ENCODE measurements at regions not wholly inside any gene's neighbourhood (a gene's known extent, or its start where the extent isn't known, plus 50 kb on each side); places are given as distances from the start of the nearest gene placed in this dataset.

- no peak for TF ChIP-seq CTCF (conservative IDR thresholded peaks at IDR 0.05)
- TF ChIP-seq EZH2 (IDR thresholded peaks at IDR 0.05; ENCODE audit: low read depth): no peak
- Histone ChIP-seq H2AFZ (no peak overlapping the region), H3K27me3 (ENCODE audit: insufficient read depth, low read depth) (peaks cover 4% of the 10 kb centered on the region; the same call in 1 of the 2 replicates), H3K79me2 (ENCODE audit: low read depth) (no peaks in the 10 kb centered on the region), H3K4me2 (no peak overlapping the region), H3K36me3 (ENCODE audit: low read depth) (no peaks in the 10 kb centered on the region), H3F3A (ENCODE audit: insufficient read depth, low read depth) (no peaks in the 10 kb centered on the region), H3K4me1 (replicated peaks; ENCODE audit: insufficient read depth) (no peaks in the 10 kb centered on the region), H3K27ac (no peak overlapping the region), H3K9me3 (ENCODE audit: insufficient read depth, low read depth) (no peaks in the 10 kb centered on the region), H4K20me1 (ENCODE audit: insufficient read depth) (no peaks in the 10 kb centered on the region), H3K4me3 (no peak overlapping the region), H3K9me2 (ENCODE audit: insufficient read depth) (no peaks in the 10 kb centered on the region)
- intact Hi-C loops (cut with micrococcal nuclease; ENCODE audit: unreplicated experiment): no loop called here
- ChIA-PET POLR2A (ENCODE audit: unreplicated experiment) (no interaction called here), CTCF (no interaction called here)
- DNase-seq: no peak
- BruUV-seq (replicated peaks): no TSS peak
Measured at GRCh38 chr2:136647039-136647438, 118.3 kb upstream of the THSD7B start.

DNA sequence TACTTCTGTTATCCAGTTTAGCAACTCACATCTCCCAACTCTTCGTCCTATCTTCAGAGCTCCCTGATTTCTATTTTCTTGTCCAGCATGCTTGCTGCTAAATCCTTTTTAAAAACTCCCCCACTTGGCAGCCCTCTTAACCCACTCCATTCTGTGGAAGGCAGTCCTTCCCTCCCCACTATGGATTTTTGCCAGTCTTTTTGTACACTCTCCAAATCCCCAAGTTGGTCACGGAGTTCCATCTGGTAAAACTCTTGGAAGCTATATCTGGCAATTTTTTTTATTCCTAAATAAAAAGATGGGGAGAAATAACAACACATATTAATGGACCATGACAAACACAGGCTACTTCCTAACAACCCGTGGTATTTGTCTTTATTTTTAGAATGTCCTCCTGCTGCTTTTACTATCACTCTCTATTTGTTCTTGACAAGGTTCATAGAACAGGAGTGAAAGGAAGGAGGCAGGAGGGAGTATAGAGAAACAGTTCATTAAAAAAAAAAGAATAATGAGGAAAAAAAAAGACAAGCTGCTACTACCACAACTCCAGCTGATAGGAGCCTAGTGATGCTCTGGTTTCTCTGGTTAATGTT, 120.0 kb upstream of the THSD7B start:
- TF ChIP-seq EZH2 (IDR thresholded peaks at IDR 0.05; ENCODE audit: low read depth) (no peak), CTCF (conservative IDR thresholded peaks at IDR 0.05) (no peak)
- Histone ChIP-seq H3K4me2 (no peak overlapping the region), H3K4me1 (replicated peaks; ENCODE audit: insufficient read depth) (no peaks in the 10 kb centered on the region), H3K27ac (no peak overlapping the region), H3K36me3 (ENCODE audit: low read depth) (no peaks in the 10 kb centered on the region), H4K20me1 (ENCODE audit: insufficient read depth) (no peaks in the 10 kb centered on the region), H3K9me3 (ENCODE audit: insufficient read depth, low read depth) (no peaks in the 10 kb centered on the region), H3K4me3 (no peak overlapping the region), H3K79me2 (ENCODE audit: low read depth) (no peaks in the 10 kb centered on the region), H3K27me3 (ENCODE audit: insufficient read depth, low read depth) (peaks cover 4% of the 10 kb centered on the region; the same call in 1 of the 2 replicates), H3K9me2 (ENCODE audit: insufficient read depth) (no peaks in the 10 kb centered on the region), H2AFZ (no peak overlapping the region), H3F3A (ENCODE audit: insufficient read depth, low read depth) (no peaks in the 10 kb centered on the region)
- no peak for DNase-seq
- CTCF ChIA-PET: no interaction called here
- POLR2A ChIA-PET (ENCODE audit: unreplicated experiment): no interaction called here
- intact Hi-C loops (cut with micrococcal nuclease; ENCODE audit: unreplicated experiment): no loop called here
- BruUV-seq (replicated peaks): no TSS peak

GRCh38 chr2:136639651-136640050, 125.7 kb upstream of the THSD7B start:
- DNase-seq: no peak
- POLR2A ChIA-PET (ENCODE audit: unreplicated experiment): no interaction called here
- no peak overlapping the region for H3K27ac ChIP-seq
- intact Hi-C loops (cut with micrococcal nuclease; ENCODE audit: unreplicated experiment): no loop called here
- H3K36me3 ChIP-seq (ENCODE audit: low read depth): no peaks in the 10 kb centered on the region
- no peaks in the 10 kb centered on the region for H3F3A ChIP-seq (ENCODE audit: insufficient read depth, low read depth)
- H2AFZ ChIP-seq: no peak overlapping the region
- H3K4me3 ChIP-seq: no peak overlapping the region
- no peaks in the 10 kb centered on the region for H3K4me1 ChIP-seq (replicated peaks; ENCODE audit: insufficient read depth)
- no peaks in the 10 kb centered on the region for H3K9me3 ChIP-seq (ENCODE audit: insufficient read depth, low read depth)
- no TSS peak for BruUV-seq (replicated peaks)
- CTCF ChIA-PET: no interaction called here
- H3K27me3 ChIP-seq (ENCODE audit: insufficient read depth, low read depth): no peaks in the 10 kb centered on the region
- H4K20me1 ChIP-seq (ENCODE audit: insufficient read depth): no peaks in the 10 kb centered on the region
- no peaks in the 10 kb centered on the region; the same call in 1 of the 2 replicates for H3K9me2 ChIP-seq (ENCODE audit: insufficient read depth)
- no peaks in the 10 kb centered on the region for H3K79me2 ChIP-seq (ENCODE audit: low read depth)
- H3K4me2 ChIP-seq: no peak overlapping the region
- TF ChIP-seq EZH2 (IDR thresholded peaks at IDR 0.05; ENCODE audit: low read depth) (no peak), CTCF (conservative IDR thresholded peaks at IDR 0.05) (no peak)
